ENCODE measurements at regions not wholly inside any gene's neighbourhood (a gene's known extent, or its start where the extent isn't known, plus 50 kb on each side); places are given as distances from the start of the nearest gene placed in this dataset.

GRCh38 chr9:129232839-129233591 lies 55.0 kb upstream of the IER5L start:
- in situ Hi-C loops (cut with MboI; ENCODE audit: low sequenced_read_pairs) = no loop called here

- in situ Hi-C loops (cut with MboI; ENCODE audit: low sequenced_read_pairs) = no loop called here
Measured at GRCh38 chr9:129231759-129232158, 53.7 kb upstream of the IER5L start.

GRCh38 chr9:129231022-129231739 lies 53.1 kb upstream of the IER5L start:
- in situ Hi-C loops (cut with MboI; ENCODE audit: low sequenced_read_pairs) = no loop called here

- in situ Hi-C loops (cut with MboI; ENCODE audit: low sequenced_read_pairs) = no loop called here
Measured at GRCh38 chr9:129230302-129230701, 52.2 kb upstream of the IER5L start.

Measured in HL-60/S4 treated with retinoic acid at 250 ng/mL for 4 days and 3 days (cell line).